ENCODE measurements at regions not wholly inside any gene's neighbourhood (a gene's known extent, or its start where the extent isn't known, plus 50 kb on each side); places are given as distances from the start of the nearest gene placed in this dataset.

DNA sequence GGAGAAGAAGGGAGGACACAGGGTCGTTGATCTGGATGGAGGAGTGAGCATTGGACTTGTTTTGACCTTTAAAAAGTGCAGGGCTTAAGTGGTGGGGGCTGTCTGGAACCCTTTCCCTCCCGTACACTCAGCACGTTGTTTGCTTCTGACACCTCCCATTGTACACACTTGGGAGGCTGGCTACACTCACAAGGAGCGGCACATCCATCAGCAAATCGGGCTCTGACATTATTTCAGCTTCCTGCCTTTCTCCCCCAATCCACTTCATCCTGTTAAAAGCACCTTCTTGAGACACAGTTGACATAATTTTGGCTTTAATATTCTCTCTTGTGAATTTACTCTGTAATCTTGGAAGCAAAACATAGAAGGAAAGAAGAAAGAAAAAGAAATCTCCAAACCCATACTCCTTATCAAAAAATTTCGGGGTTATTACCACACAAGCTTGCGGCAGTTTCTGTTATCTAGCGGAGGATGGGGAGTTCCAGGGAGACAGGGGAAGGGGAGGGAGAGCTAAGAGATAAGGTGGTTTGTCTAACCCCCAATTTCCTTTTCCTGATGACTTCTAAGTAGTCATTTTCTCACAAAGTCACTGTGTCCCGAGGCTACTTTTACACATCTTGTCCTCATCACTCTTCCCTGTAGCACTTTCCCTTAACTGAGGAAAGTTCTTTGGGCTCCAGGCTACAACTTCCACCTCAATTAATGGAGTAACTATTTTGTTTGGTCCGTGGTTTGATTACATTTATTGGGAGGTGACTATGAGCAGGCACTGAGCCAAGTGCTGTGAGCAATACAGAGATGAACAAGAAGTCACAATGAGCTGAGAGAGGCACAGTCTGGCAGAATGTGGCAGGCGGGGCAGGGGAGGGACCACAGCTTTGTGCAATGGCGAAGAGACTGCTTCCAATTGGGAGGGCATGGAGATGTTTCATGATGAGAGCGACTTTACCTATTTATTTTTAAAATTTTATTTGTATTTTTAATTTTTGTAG is 240.1 kb upstream of the MEX3C start:
- Histone ChIP-seq H3K36me3 (no peaks in the 10 kb centered on the region), H3K9me3 (no peaks in the 10 kb centered on the region), H3K4me1 (no peaks in the 10 kb centered on the region), H3K4me3 (no peak overlapping the region), H3K27me3 (peaks cover 0 to 25% (median 7%) of the 10 kb centered on the region in 3 donors), H3K27ac (no peak overlapping the region)
- intact Hi-C loops (cut with DNase I; ENCODE audit: low total_unique reads), result no loop called here
- WGBS, 5 donors, result 27 to 35% (median 31%) methylated on average over 13 of the region's 13 CpGs
- TF ChIP-seq POLR2A (IDR thresholded peaks at IDR 0.05) (no peak), EP300 (IDR thresholded peaks at IDR 0.05) (no peak), POLR2AphosphoS5 (IDR thresholded peaks at IDR 0.05) (no peak)
- TF ChIP-seq, protein P1, sequence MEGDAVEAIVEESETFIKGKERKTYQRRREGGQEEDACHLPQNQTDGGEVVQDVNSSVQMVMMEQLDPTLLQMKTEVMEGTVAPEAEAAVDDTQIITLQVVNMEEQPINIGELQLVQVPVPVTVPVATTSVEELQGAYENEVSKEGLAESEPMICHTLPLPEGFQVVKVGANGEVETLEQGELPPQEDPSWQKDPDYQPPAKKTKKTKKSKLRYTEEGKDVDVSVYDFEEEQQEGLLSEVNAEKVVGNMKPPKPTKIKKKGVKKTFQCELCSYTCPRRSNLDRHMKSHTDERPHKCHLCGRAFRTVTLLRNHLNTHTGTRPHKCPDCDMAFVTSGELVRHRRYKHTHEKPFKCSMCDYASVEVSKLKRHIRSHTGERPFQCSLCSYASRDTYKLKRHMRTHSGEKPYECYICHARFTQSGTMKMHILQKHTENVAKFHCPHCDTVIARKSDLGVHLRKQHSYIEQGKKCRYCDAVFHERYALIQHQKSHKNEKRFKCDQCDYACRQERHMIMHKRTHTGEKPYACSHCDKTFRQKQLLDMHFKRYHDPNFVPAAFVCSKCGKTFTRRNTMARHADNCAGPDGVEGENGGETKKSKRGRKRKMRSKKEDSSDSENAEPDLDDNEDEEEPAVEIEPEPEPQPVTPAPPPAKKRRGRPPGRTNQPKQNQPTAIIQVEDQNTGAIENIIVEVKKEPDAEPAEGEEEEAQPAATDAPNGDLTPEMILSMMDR (IDR thresholded peaks at IDR 0.05), result no peak
- DNase-seq, result peak in 1 of 2 donors; percentile 16

DNA sequence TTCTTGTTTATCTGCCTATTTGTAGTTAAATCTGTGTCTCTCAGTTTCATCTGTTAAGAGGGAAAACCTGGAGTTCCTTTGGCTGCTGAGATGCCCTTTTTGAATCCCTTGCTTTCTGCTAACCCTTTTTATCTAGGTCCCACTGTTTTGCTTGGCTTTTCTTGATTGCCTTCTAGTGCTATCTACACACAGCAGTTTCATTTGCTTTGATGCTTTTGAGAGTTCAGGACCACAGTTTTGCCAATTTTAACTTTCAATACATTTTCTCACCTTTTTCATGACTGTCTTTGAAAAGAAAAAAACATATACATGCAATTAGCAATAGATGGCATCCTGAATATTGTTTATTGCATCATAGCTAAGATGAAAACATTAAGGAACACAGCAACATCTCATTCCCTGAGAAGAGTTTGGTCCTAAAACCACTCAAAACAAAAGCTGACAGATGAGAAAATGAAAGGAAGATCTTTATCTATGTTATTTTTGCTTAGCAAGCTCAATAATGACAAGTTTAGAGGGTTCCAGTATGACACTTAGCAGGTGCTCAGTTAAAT is 241.4 kb upstream of the MEX3C start:
- no peaks in the 10 kb centered on the region for H3K4me1 ChIP-seq
- intact Hi-C loops (cut with DNase I; ENCODE audit: low total_unique reads), result no loop called here
- H3K36me3 ChIP-seq, result no peaks in the 10 kb centered on the region
- DNase-seq, result no peak
- no peak overlapping the region for H3K4me3 ChIP-seq
- TF ChIP-seq, protein P1 (IDR thresholded peaks at IDR 0.05), result no peak
- TF ChIP-seq POLR2A (IDR thresholded peaks at IDR 0.05) (no peak), EP300 (IDR thresholded peaks at IDR 0.05) (no peak), POLR2AphosphoS5 (IDR thresholded peaks at IDR 0.05) (no peak)
- no peaks in the 10 kb centered on the region for H3K9me3 ChIP-seq
- no peak overlapping the region for H3K27ac ChIP-seq
- H3K27me3 ChIP-seq, result peaks cover 0 to 25% (median 7%) of the 10 kb centered on the region in 3 donors

DNA sequence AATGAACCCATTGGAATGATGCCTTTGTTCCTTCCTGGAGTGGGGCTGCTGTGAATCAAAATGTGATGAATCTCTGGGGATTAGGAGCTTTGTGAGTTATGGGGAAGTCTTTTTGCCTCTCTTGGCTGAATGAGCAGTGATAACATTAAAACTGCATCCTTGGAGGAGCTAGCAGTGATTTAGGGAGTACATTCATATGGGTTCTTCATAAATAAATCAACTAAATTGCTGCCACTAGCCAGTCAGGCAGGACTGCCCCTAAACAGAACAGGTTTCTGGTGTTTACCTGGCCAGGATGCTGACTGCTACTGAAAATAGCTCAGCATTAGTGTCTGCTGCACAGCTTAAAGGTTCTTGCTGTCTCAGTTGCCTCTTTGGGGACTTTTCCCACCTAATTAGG is 244.5 kb upstream of the MEX3C start:
- Histone ChIP-seq H3K9me3 (no peaks in the 10 kb centered on the region), H3K4me1 (no peaks in the 10 kb centered on the region), H3K36me3 (no peaks in the 10 kb centered on the region), H3K27me3 (peaks cover 0 to 24% (median 4%) of the 10 kb centered on the region in 3 donors), H3K27ac (no peak overlapping the region), H3K4me3 (no peak overlapping the region)
- intact Hi-C loops (cut with DNase I; ENCODE audit: low total_unique reads), result no loop called here
- no peak for DNase-seq
- TF ChIP-seq EP300 (IDR thresholded peaks at IDR 0.05), result no peak

DNA sequence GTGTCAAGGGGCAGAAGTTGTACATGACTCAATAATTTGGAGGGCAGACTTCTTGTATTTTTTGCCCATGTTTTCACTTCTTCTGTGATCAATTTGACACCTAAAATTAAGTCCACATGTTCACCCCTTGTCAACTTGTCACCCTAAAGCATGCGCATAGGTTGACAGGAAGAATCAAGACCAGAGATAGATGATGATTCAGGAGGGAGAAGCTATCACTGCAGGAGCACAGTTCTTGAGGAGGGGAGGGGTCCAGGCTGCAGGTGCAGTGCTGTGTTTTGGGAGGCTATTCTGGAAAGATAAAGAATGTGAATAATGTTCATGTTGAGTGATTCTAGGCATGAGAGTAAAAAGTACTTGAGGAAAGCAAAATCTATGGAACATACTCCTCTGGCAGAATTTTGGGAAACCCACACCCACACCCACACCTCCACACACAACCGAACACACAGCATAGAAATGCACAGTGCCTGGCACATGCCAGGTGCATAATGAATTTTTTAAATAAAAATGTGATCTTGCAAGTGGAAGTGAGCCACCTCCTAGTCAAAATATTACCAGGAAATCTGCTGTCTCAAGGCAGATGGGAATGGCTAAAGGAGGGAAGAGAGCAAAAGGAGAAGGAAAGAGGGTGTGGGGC is 249.2 kb upstream of the MEX3C start:
- no peaks in the 10 kb centered on the region for H3K36me3 ChIP-seq
- peaks cover 0 to 30% (median 0%) of the 10 kb centered on the region in 3 donors for H3K27me3 ChIP-seq
- DNase-seq, result no peak
- intact Hi-C loops (cut with DNase I; ENCODE audit: low total_unique reads), result no loop called here
- no peak overlapping the region for H3K4me3 ChIP-seq
- no peaks in the 10 kb centered on the region for H3K4me1 ChIP-seq
- WGBS, 5 donors, result 77 to 87% (median 83%) methylated on average over 2 of the region's 2 CpGs
- H3K27ac ChIP-seq, result no peak overlapping the region
- no peaks in the 10 kb centered on the region for H3K9me3 ChIP-seq
- TF ChIP-seq EP300 (IDR thresholded peaks at IDR 0.05) (no peak), POLR2A (IDR thresholded peaks at IDR 0.05) (no peak), POLR2AphosphoS5 (IDR thresholded peaks at IDR 0.05) (no peak)
- TF ChIP-seq, protein P1 (IDR thresholded peaks at IDR 0.05), result no peak

Data from stomach (tissue), 8 donors.